ENCODE measurements at regions not wholly inside any gene's neighbourhood (a gene's known extent, or its start where the extent isn't known, plus 50 kb on each side); places are given as distances from the start of the nearest gene placed in this dataset.

GRCh38 chr6:112581015-112581414, 233.9 kb downstream of the RFPL4B start:
- TF ChIP-seq CTCF (IDR thresholded peaks at IDR 0.05 in 2 of 3, conservative IDR thresholded peaks at IDR 0.05 in 1 of 3; ENCODE audit: borderline replicate concordance in 1 of 3, insufficient read depth in 1 of 3, low read depth in 2 of 3, low read length in 2 of 3) (no peak), POLR2A (IDR thresholded peaks at IDR 0.05; ENCODE audit: borderline replicate concordance, extremely low read depth, insufficient read depth, insufficient read length) (no peak), CEBPB (IDR thresholded peaks at IDR 0.05; ENCODE audit: low read depth) (no peak), RAD21 (IDR thresholded peaks at IDR 0.05; ENCODE audit: low read depth) (no peak), REST (IDR thresholded peaks at IDR 0.05; ENCODE audit: low read depth) (no peak)
